ENCODE measurements at regions not wholly inside any gene's neighbourhood (a gene's known extent, or its start where the extent isn't known, plus 50 kb on each side); places are given as distances from the start of the nearest gene placed in this dataset.

- Histone ChIP-seq H3K4me3 (ENCODE audit: low read depth, low read length) (no peak overlapping the region), H3K36me3 (ENCODE audit: control insufficient read depth, insufficient read depth, low read length) (no peaks in the 10 kb centered on the region), H3K27me3 (replicated peaks; ENCODE audit: control insufficient read depth, insufficient read depth, low read length) (no peaks in the 10 kb centered on the region), H3K9me3 (no peaks in the 10 kb centered on the region), H3K4me1 (no peaks in the 10 kb centered on the region)
- DNase-seq = no peak
- POLR2A ChIA-PET = no interaction called here
- H3K9me3 Mint-ChIP-seq (ENCODE audit: unreplicated experiment) = no peaks in the 10 kb centered on the region
- no peak overlapping the region for H3K27ac Mint-ChIP-seq (ENCODE audit: unreplicated experiment)
- intact Hi-C loops (cut with micrococcal nuclease; ENCODE audit: unreplicated experiment) = no loop called here
- CTCF ChIA-PET = interaction anchor here (0.8 kb wide), 1 partner anchor 59 kb away, joined by 3 read pairs; no protein-coding TSS in a partner anchor
- H3K27me3 Mint-ChIP-seq (ENCODE audit: insufficient read depth, unreplicated experiment) = peaks cover 25% of the 10 kb centered on the region
- H3K4me1 Mint-ChIP-seq (ENCODE audit: low read depth, unreplicated experiment) = peaks cover 7% of the 10 kb centered on the region
- no peak for TF ChIP-seq CTCF (IDR thresholded peaks at IDR 0.05; ENCODE audit: insufficient read depth in 1 of 2, low read depth in 1 of 2, low read length in 1 of 2, severe bottlenecking in 1 of 2, unreplicated experiment in 1 of 2)
- no TSS peak for BruUV-seq (replicated peaks)
- H3K36me3 Mint-ChIP-seq (ENCODE audit: insufficient read depth, unreplicated experiment) = no peaks in the 10 kb centered on the region
- no peak overlapping the region for H3K4me3 Mint-ChIP-seq (ENCODE audit: unreplicated experiment)
Observed at GRCh38 chr20:47865451-47865850, 80.2 kb upstream of the SULF2 start.

DNA sequence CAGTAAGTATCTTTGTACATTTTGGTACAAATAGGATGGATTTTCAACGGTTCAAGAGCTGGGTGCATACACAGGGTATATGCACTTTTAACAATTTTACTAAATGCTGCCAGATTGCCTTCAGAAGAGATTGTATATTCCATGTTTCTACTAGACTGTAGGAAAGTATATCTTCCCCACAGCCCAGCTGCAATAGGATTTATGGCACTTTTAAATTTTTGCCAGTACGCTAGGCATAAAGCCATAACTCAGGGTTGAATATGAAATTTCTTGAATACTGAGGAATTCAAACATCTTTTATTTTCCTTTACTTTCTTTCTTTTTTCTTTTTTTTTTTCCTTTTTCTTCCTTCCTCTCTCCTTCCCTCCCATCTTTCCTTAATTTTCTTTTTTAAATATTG, 78.7 kb upstream of the SULF2 start:
- ChIA-PET POLR2A (no interaction called here), CTCF (interaction anchor here (0.8 kb wide), 1 partner anchor 9 kb away, joined by 7 read pairs; no protein-coding TSS in a partner anchor)
- Mint-ChIP-seq H3K36me3 (ENCODE audit: insufficient read depth, unreplicated experiment) (no peaks in the 10 kb centered on the region), H3K27me3 (ENCODE audit: insufficient read depth, unreplicated experiment) (peaks cover 25% of the 10 kb centered on the region), H3K4me3 (ENCODE audit: unreplicated experiment) (no peak overlapping the region), H3K9me3 (ENCODE audit: unreplicated experiment) (no peaks in the 10 kb centered on the region), H3K27ac (ENCODE audit: unreplicated experiment) (no peak overlapping the region), H3K4me1 (ENCODE audit: low read depth, unreplicated experiment) (peaks cover 7% of the 10 kb centered on the region)
- Histone ChIP-seq H3K4me1 (no peaks in the 10 kb centered on the region), H3K9me3 (no peaks in the 10 kb centered on the region), H3K4me3 (ENCODE audit: low read depth, low read length) (no peak overlapping the region), H3K27me3 (replicated peaks; ENCODE audit: control insufficient read depth, insufficient read depth, low read length) (no peaks in the 10 kb centered on the region), H3K36me3 (ENCODE audit: control insufficient read depth, insufficient read depth, low read length) (no peaks in the 10 kb centered on the region)
- TF ChIP-seq CTCF (IDR thresholded peaks at IDR 0.05; ENCODE audit: insufficient read depth in 1 of 2, low read depth in 1 of 2, low read length in 1 of 2, severe bottlenecking in 1 of 2, unreplicated experiment in 1 of 2) = no peak
- BruUV-seq (replicated peaks) = no TSS peak
- intact Hi-C loops (cut with micrococcal nuclease; ENCODE audit: unreplicated experiment) = no loop called here
- no peak for DNase-seq

DNA sequence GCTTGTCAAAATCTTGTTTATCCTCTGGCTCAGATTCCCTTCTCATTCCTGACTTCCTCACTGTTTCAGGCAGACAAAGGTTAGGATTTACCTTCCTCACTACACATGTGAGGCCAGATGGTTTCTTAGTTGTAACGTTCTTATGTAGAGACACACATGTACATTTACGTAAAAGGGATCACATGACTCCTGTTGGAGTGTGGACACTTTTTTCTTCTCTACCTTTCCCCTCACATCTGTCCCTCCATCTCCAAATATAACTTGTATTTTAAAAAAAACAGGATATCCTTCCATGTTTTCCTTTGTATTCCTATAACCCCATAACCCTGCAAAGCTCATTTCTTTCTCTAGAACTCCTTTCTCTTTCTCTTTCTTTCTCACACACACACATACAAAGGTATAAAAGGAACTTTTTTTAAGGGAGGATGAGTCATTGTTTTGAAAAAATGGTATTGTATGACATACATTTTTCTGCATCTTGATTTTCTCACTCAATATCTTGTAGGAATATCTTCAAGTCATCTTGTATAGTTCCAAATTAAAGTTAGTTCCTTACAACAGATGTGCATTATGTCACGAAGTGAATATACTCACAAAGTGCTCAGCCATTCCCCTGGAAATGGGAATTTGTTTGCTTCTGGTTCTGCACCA, 78.2 kb upstream of the SULF2 start:
- no peak for DNase-seq
- Mint-ChIP-seq H3K4me1 (ENCODE audit: low read depth, unreplicated experiment) (peaks cover 7% of the 10 kb centered on the region), H3K27me3 (ENCODE audit: insufficient read depth, unreplicated experiment) (peaks cover 25% of the 10 kb centered on the region), H3K27ac (ENCODE audit: unreplicated experiment) (no peak overlapping the region), H3K36me3 (ENCODE audit: insufficient read depth, unreplicated experiment) (no peaks in the 10 kb centered on the region), H3K9me3 (ENCODE audit: unreplicated experiment) (no peaks in the 10 kb centered on the region), H3K4me3 (ENCODE audit: unreplicated experiment) (no peak overlapping the region)
- Histone ChIP-seq H3K36me3 (ENCODE audit: control insufficient read depth, insufficient read depth, low read length) (no peaks in the 10 kb centered on the region), H3K4me3 (ENCODE audit: low read depth, low read length) (no peak overlapping the region), H3K27me3 (replicated peaks; ENCODE audit: control insufficient read depth, insufficient read depth, low read length) (no peaks in the 10 kb centered on the region), H3K4me1 (no peaks in the 10 kb centered on the region), H3K9me3 (no peaks in the 10 kb centered on the region)
- CTCF ChIA-PET = interaction anchor here (0.6 to 1.3 kb wide), 2 partner anchors 77 to 372 kb away, joined by 3 read pairs; no protein-coding TSS in a partner anchor
- BruUV-seq (replicated peaks) = no TSS peak
- no peak for TF ChIP-seq CTCF (IDR thresholded peaks at IDR 0.05; ENCODE audit: insufficient read depth in 1 of 2, low read depth in 1 of 2, low read length in 1 of 2, severe bottlenecking in 1 of 2, unreplicated experiment in 1 of 2)
- intact Hi-C loops (cut with micrococcal nuclease; ENCODE audit: unreplicated experiment) = no loop called here
- POLR2A ChIA-PET = no interaction called here

Measured in Caco-2 (cell line).